ENCODE measurements at regions not wholly inside any gene's neighbourhood (a gene's known extent, or its start where the extent isn't known, plus 50 kb on each side); places are given as distances from the start of the nearest gene placed in this dataset.

GRCh38 chr2:145226901-145227300 lies 707.0 kb upstream of the ZEB2 start:
- DNase-seq (ENCODE audit: low read depth in 3 of 3, low spot score in 1 of 3): no peak

- no peak for DNase-seq (ENCODE audit: low read depth in 3 of 3, low spot score in 1 of 3)
These were observed 701.6 kb upstream of the ZEB2 start for GRCh38 chr2:145221516-145221915.

GRCh38 chr2:145221032-145221431 lies 701.1 kb upstream of the ZEB2 start:
- no peak for DNase-seq (ENCODE audit: low read depth in 3 of 3, low spot score in 1 of 3)

GRCh38 chr2:145220496-145220895 lies 700.6 kb upstream of the ZEB2 start:
- no peak for DNase-seq (ENCODE audit: low read depth in 3 of 3, low spot score in 1 of 3)

GRCh38 chr2:145207884-145208283 lies 688.0 kb upstream of the ZEB2 start:
- DNase-seq (ENCODE audit: low read depth in 3 of 3, low spot score in 1 of 3): no peak

GRCh38 chr2:145206496-145207281 lies 686.8 kb upstream of the ZEB2 start:
- no peak for DNase-seq (ENCODE audit: low read depth in 3 of 3, low spot score in 1 of 3)

GRCh38 chr2:145203891-145204290 lies 684.0 kb upstream of the ZEB2 start:
- no peak for DNase-seq (ENCODE audit: low read depth in 3 of 3, low spot score in 1 of 3)

- no peak for DNase-seq (ENCODE audit: low read depth in 3 of 3, low spot score in 1 of 3)
These were observed 680.1 kb upstream of the ZEB2 start for GRCh38 chr2:145199827-145200706.

GRCh38 chr2:145199042-145199441 lies 679.1 kb upstream of the ZEB2 start:
- no peak for DNase-seq (ENCODE audit: low read depth in 3 of 3, low spot score in 1 of 3)

GRCh38 chr2:145198555-145198954 lies 678.6 kb upstream of the ZEB2 start:
- DNase-seq (ENCODE audit: low read depth in 3 of 3, low spot score in 1 of 3): no peak

- DNase-seq (ENCODE audit: low read depth in 3 of 3, low spot score in 1 of 3): no peak
These were observed 678.0 kb upstream of the ZEB2 start for GRCh38 chr2:145197944-145198343.

GRCh38 chr2:145194673-145195072 lies 674.8 kb upstream of the ZEB2 start:
- DNase-seq (ENCODE audit: low read depth in 3 of 3, low spot score in 1 of 3): no peak

GRCh38 chr2:145190031-145190703 lies 670.2 kb upstream of the ZEB2 start:
- no peak for DNase-seq (ENCODE audit: low read depth in 3 of 3, low spot score in 1 of 3)

GRCh38 chr2:145186303-145186702 lies 666.4 kb upstream of the ZEB2 start:
- no peak for DNase-seq (ENCODE audit: low read depth in 3 of 3, low spot score in 1 of 3)

GRCh38 chr2:145185696-145186095 lies 665.8 kb upstream of the ZEB2 start:
- no peak for DNase-seq (ENCODE audit: low read depth in 3 of 3, low spot score in 1 of 3)

GRCh38 chr2:145184741-145185651 lies 665.1 kb upstream of the ZEB2 start:
- DNase-seq (ENCODE audit: low read depth in 3 of 3, low spot score in 1 of 3): no peak

- DNase-seq (ENCODE audit: low read depth in 3 of 3, low spot score in 1 of 3): no peak
These were observed 649.4 kb upstream of the ZEB2 start for GRCh38 chr2:145169285-145169684.

GRCh38 chr2:145168091-145168490 lies 648.2 kb upstream of the ZEB2 start:
- no peak for DNase-seq (ENCODE audit: low read depth in 3 of 3, low spot score in 1 of 3)

GRCh38 chr2:145166731-145167302 lies 646.9 kb upstream of the ZEB2 start:
- no peak for DNase-seq (ENCODE audit: low read depth in 3 of 3, low spot score in 1 of 3)

- DNase-seq (ENCODE audit: low read depth in 3 of 3, low spot score in 1 of 3): no peak
These were observed 641.7 kb upstream of the ZEB2 start for GRCh38 chr2:145161656-145162055.
